ENCODE measurements at regions not wholly inside any gene's neighbourhood (a gene's known extent, or its start where the extent isn't known, plus 50 kb on each side); places are given as distances from the start of the nearest gene placed in this dataset. TPM values are rescaled to one million over a fixed set of nuclear protein-coding genes. Genes with fewer than 3 reads are reported as not detected.

Small RNA genes lying in the stretch of these regions (small RNA-seq; reads per million reads assigned to genes)
- gene AC009804.1 (ENCODE audit: insufficient read depth) (not detected), gene RF00275 (ENCODE audit: insufficient read depth) (not detected), gene RF00443 (ENCODE audit: insufficient read depth) (not detected), gene RN7SL865P (ENCODE audit: insufficient read depth) (not detected)

All from H1 (cell line).